HG02885 (cell line): ENCODE measurements at regions not wholly inside any gene's neighbourhood (a gene's known extent, or its start where the extent isn't known, plus 50 kb on each side); places are given as distances from the start of the nearest gene placed in this dataset.

Experiments
- ATAC-seq: cut with Tn5 transposase; IDR thresholded peaks from one replicate; pipeline ENCODE4 v1.9.1; 2021; ENCODE audit warnings: mild to moderate bottlenecking; ENCODE audit not compliant: unreplicated experiment, poor library complexity

GRCh38 chr3:124089214-124089613 is 97.3 kb upstream of the ROPN1 start:
- ATAC-seq, result no peak

GRCh38 chr3:124091716-124092115 is 99.8 kb upstream of the ROPN1 start:
- no peak for ATAC-seq

GRCh38 chr3:124092811-124093210 is 100.9 kb upstream of the ROPN1 start:
- no peak for ATAC-seq

- ATAC-seq, result no peak
Observed at GRCh38 chr3:124094496-124094895, 102.6 kb upstream of the ROPN1 start.

GRCh38 chr3:124097362-124098131 is 105.6 kb upstream of the ROPN1 start:
- ATAC-seq, result no peak

- no peak for ATAC-seq
Observed at GRCh38 chr3:124101643-124102042, 109.7 kb upstream of the ROPN1 start.

- no peak for ATAC-seq
Observed at GRCh38 chr3:124107104-124107890, 115.4 kb upstream of the ROPN1 start.

GRCh38 chr3:124108446-124108845 is 116.5 kb upstream of the ROPN1 start:
- ATAC-seq, result no peak

- no peak for ATAC-seq
Observed at GRCh38 chr3:124113485-124113884, 121.6 kb upstream of the ROPN1 start.

- no peak for ATAC-seq
Observed at GRCh38 chr3:124115279-124115678, 123.4 kb upstream of the ROPN1 start.

GRCh38 chr3:124115956-124116355 is 124.0 kb upstream of the ROPN1 start:
- no peak for ATAC-seq

- no peak for ATAC-seq
Observed at GRCh38 chr3:124116906-124117305, 125.0 kb upstream of the ROPN1 start.

GRCh38 chr3:124117486-124117885 is 125.6 kb upstream of the ROPN1 start:
- ATAC-seq, result no peak

GRCh38 chr3:124118397-124118796 is 126.5 kb upstream of the ROPN1 start:
- ATAC-seq, result no peak

- no peak for ATAC-seq
Observed at GRCh38 chr3:124119056-124119716, 127.3 kb upstream of the ROPN1 start.

- ATAC-seq, result no peak
Observed at GRCh38 chr3:124121379-124122312, 129.7 kb upstream of the ROPN1 start.

- ATAC-seq, result no peak
Observed at GRCh38 chr3:124125315-124125714, 133.4 kb upstream of the ROPN1 start.

- no peak for ATAC-seq
Observed at GRCh38 chr3:124126436-124127023, 134.6 kb upstream of the ROPN1 start.

GRCh38 chr3:124131158-124131557 is 139.2 kb upstream of the ROPN1 start:
- no peak for ATAC-seq

- ATAC-seq, result no peak
Observed at GRCh38 chr3:124131580-124131979, 139.7 kb upstream of the ROPN1 start.
